GM18907 (cell line): ENCODE measurements at regions not wholly inside any gene's neighbourhood (a gene's known extent, or its start where the extent isn't known, plus 50 kb on each side); places are given as distances from the start of the nearest gene placed in this dataset.

ENCODE experiments used
- ATAC-seq: cut with Tn5 transposase; IDR thresholded peaks from one replicate; pipeline ENCODE4 v1.9.1; 2021; ENCODE audit warnings: mild to moderate bottlenecking, moderate library complexity; ENCODE audit not compliant: unreplicated experiment

GRCh38 chr7:39883812-39884390 lies 66.2 kb upstream of the CDK13 start:
- ATAC-seq, result no peak

- no peak for ATAC-seq
Measured at GRCh38 chr7:39888171-39888853, 61.7 kb upstream of the CDK13 start.

GRCh38 chr7:39890411-39890810 lies 59.6 kb upstream of the CDK13 start:
- ATAC-seq, result no peak

DNA sequence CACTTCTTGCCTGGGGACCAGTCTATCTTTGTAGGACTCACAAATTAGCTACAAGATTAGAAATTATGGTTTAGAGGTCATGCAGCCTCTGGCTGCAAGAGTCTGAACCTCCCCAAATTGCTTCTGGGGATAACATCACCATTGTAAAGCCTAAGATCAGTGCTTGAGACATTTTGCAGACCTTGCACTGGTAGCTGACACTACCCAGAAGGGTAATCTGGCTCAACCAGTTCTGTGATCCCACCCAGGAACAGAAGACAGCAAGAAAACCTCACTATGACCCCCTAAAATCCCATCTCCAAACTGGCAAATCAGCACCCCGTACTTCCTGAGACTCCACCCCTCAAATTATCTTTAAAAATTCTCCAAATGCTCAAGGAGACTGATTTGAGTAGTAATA lies 58.2 kb upstream of the CDK13 start:
- ATAC-seq, result no peak

DNA sequence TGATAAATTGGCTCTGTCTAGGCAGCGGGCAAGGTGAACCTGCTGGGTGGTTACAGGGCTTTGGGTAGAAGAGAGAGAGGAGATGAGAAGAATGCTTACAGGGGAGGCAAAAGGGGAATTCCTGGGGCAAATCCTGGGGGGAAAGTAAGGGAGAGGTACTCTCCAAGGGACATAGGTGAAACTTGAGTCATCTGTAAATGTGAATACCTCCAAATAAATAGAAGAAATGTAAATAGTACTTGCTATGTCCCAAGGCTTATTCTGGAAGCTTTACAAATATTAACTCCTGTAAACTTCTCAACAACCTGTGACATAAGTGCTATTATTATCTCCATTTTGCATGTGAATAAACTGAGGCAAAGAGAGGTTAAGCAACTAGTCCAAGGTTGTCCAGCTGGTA lies 57.7 kb upstream of the CDK13 start:
- no peak for ATAC-seq

- no peak for ATAC-seq
Measured at GRCh38 chr7:39894904-39895303, 55.2 kb upstream of the CDK13 start.

DNA sequence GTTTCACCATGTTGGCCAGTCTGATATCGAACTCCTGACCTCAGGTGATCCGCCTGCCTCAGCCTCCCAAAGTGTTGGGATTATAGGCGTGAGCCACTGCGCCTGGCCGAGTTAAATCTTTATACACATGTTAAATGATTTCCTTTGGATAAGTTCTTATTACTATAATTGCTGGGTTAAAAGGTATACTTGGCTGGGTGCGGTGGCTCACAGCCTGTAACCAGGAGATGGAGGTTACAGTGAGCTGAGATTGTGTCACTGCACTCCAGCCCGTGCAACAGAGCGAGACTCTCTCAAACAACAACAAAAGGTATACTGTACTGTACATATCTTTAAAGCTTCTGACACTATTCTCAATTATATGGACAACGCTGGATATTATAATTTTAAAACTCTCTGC lies 53.2 kb upstream of the CDK13 start:
- no peak for ATAC-seq

DNA sequence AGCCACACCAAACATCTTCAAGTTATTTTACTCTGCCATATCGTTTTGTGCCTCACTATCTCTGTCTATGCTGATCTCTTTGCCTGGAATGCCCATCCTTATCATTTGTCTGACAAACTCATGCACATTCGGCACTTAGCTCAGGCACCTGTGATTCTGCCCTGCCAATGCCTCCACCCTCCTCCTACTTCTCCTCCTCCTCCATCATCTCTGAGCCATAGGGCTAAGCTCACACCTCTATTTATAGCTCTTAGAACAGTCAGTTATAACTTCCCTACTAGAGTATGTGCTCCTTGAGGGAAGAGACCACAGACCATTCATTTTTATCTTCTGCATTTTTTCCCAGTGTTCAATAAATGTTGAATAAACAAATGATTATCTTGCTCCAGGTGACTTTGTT lies 51.2 kb upstream of the CDK13 start:
- ATAC-seq, result no peak
